Body of pancreas (tissue), 4 donors: ENCODE measurements at regions not wholly inside any gene's neighbourhood (a gene's known extent, or its start where the extent isn't known, plus 50 kb on each side); places are given as distances from the start of the nearest gene placed in this dataset.

Source experiments
- ATAC-seq: fragments of 150-250 bp; one replicate; pipeline ENCODE4 v1.9.1; 2016
- DNase-seq, 4 donors: peaks; one replicate each; pipeline ENCODE4 v3.0.0-alpha.2; 2019
- H3K27ac ChIP-seq, 4 donors: fragments of 200-600 bp; sonication (generic); 1 replicate in 3 of 4; 2 replicates in 1 of 4; pipeline versions ENCODE4 v1.5.1 to v1.6.1; 2016 to 2019; ENCODE audit warnings: mild to moderate bottlenecking in 1 of 4, mixed read lengths in 1 of 4, moderate library complexity in 1 of 4
- H3K27me3 ChIP-seq, 2 donors: fragments of 200-600 bp; sonication (generic); one replicate each; pipeline ENCODE4 v1.6.0; 2016; ENCODE audit warnings: mild to moderate bottlenecking in 1 of 2
- H3K36me3 ChIP-seq, 2 donors: fragments of 200-600 bp; sonication (generic); replicated peaks in 1 of 2; 2 replicates each; pipeline ENCODE4 v1.5.1; 2016; ENCODE audit warnings: low read depth in 2 of 2; ENCODE audit not compliant: insufficient read depth in 1 of 2
- H3K4me1 ChIP-seq: fragments of 200-600 bp; sonication (generic); one replicate; pipeline ENCODE4 v1.6.0; 2016
- H3K4me3 ChIP-seq, 2 donors: fragments of 200-600 bp; sonication (generic); 1 replicate in 1 of 2; 2 replicates in 1 of 2; pipeline ENCODE4 v1.5.1; 2016 to 2019
- H3K9me3 ChIP-seq, 3 donors: fragments of 200-600 bp; sonication (generic); 1 replicate in 2 of 3; 2 replicates in 1 of 3; pipeline ENCODE4 v1.5.1; 2016
- CTCF ChIP-seq, 7 experiments: fragments of 450-650 bp in 4 of 7; fragments of 200-600 bp in 3 of 7; sonication (generic) in 3 of 7; IDR thresholded peaks; one replicate each; pipeline ENCODE4 v1.5.1; 2016 to 2019; ENCODE audit warnings: antibody characterized with exemption in 7 of 7
- POLR2A ChIP-seq, 3 donors: fragments of 450-650 bp; IDR thresholded peaks; one replicate each; pipeline ENCODE4 v1.6.1; 2016; ENCODE audit warnings: antibody characterized with exemption in 3 of 3, mild to moderate bottlenecking in 2 of 3
- WGBS, 2 donors: methylation state at CpG; one replicate each; pipeline ENCODE4 v1.1.5; 2017; 5-methylcytosine and 5-hydroxymethylcytosine counted together
- intact Hi-C: fragments of 100-400 bp; cut with DNase I; formaldehyde crosslinking; loops from one replicate; pipeline ENCODE4 v1.15.1; 2023

- H3K9me3 ChIP-seq = no peaks in the 10 kb centered on the region
- H3K36me3 ChIP-seq = no peaks in the 10 kb centered on the region
- no peak overlapping the region for H3K4me3 ChIP-seq
- intact Hi-C loops = no loop called here
- no peak overlapping the region for H3K27ac ChIP-seq
- no peak for ATAC-seq
- H3K27me3 ChIP-seq = no peaks in the 10 kb centered on the region
- no peak for TF ChIP-seq CTCF (IDR thresholded peaks at IDR 0.05)
- no peak for TF ChIP-seq POLR2A (IDR thresholded peaks at IDR 0.05)
- DNase-seq = no peak
- WGBS, 2 donors = 41 to 46% methylated on average over 7 to 8 of the region's 8 CpGs
- H3K4me1 ChIP-seq = no peaks in the 10 kb centered on the region
These were observed 622.0 kb downstream of the TYW1 start for GRCh38 chr7:67618556-67619162.

- intact Hi-C loops = no loop called here
- no peak overlapping the region for H3K27ac ChIP-seq
- H3K4me1 ChIP-seq = no peaks in the 10 kb centered on the region
- H3K9me3 ChIP-seq = no peaks in the 10 kb centered on the region
- DNase-seq (peak in 1 of 4 donors; percentile 6), ATAC-seq (no peak)
- no peaks in the 10 kb centered on the region for H3K36me3 ChIP-seq
- H3K27me3 ChIP-seq = no peaks in the 10 kb centered on the region
- WGBS, 2 donors = 13 to 20% methylated on average over 11 of the region's 11 CpGs
- H3K4me3 ChIP-seq = no peak overlapping the region
- TF ChIP-seq CTCF (IDR thresholded peaks at IDR 0.05) = no peak
- TF ChIP-seq POLR2A (IDR thresholded peaks at IDR 0.05) = no peak
These were observed 622.5 kb downstream of the TYW1 start for GRCh38 chr7:67619175-67619574.

- Histone ChIP-seq H3K4me3 (no peak overlapping the region), H3K36me3 (no peaks in the 10 kb centered on the region), H3K27ac (no peak overlapping the region), H3K27me3 (no peaks in the 10 kb centered on the region), H3K4me1 (peaks cover 2% of the 10 kb centered on the region), H3K9me3 (no peaks in the 10 kb centered on the region)
- no peak for TF ChIP-seq CTCF (IDR thresholded peaks at IDR 0.05)
- no peak for TF ChIP-seq POLR2A (IDR thresholded peaks at IDR 0.05)
- DNase-seq (no peak), ATAC-seq (no peak)
- WGBS, 2 donors = 52 to 62% methylated on average over 12 of the region's 12 CpGs
- intact Hi-C loops = no loop called here
These were observed 623.7 kb downstream of the TYW1 start for GRCh38 chr7:67620216-67620933.

GRCh38 chr7:67621704-67622103 lies 625.1 kb downstream of the TYW1 start:
- 32 to 41% methylated on average over 3 of the region's 3 CpGs for WGBS, 2 donors
- intact Hi-C loops = no loop called here

More at GRCh38 chr7:67621704-67622103, 625.1 kb downstream of the TYW1 start:
- Histone ChIP-seq H3K36me3 (no peaks in the 10 kb centered on the region), H3K9me3 (no peaks in the 10 kb centered on the region), H3K4me1 (peaks cover 4% of the 10 kb centered on the region), H3K4me3 (no peak overlapping the region), H3K27ac (no peak overlapping the region), H3K27me3 (no peaks in the 10 kb centered on the region)
- no peak for DNase-seq
- ATAC-seq = no peak
- TF ChIP-seq POLR2A (IDR thresholded peaks at IDR 0.05) (no peak), CTCF (IDR thresholded peaks at IDR 0.05) (no peak)
